Spleen (tissue), 7 donors: ENCODE measurements at regions not wholly inside any gene's neighbourhood (a gene's known extent, or its start where the extent isn't known, plus 50 kb on each side); places are given as distances from the start of the nearest gene placed in this dataset.

Experiments used
- POLR2A ChIP-seq, 3 donors: fragments of 450-650 bp; IDR thresholded peaks; one replicate each; pipeline ENCODE4 v1.5.1; 2017; ENCODE audit warnings: antibody characterized with exemption in 3 of 3, mild to moderate bottlenecking in 1 of 3
- TF ChIP-seq, protein P1 (sequence below), 11 experiments: fragments of 200-600 bp in 7 of 11; fragments of 450-650 bp in 4 of 11; sonication (generic) in 4 of 11; IDR thresholded peaks in 8 of 11; conservative IDR thresholded peaks in 3 of 11; 1 replicate in 7 of 11; 2 replicates in 4 of 11; pipeline versions ENCODE4 v1.4.0 to v1.8.0; 2016 to 2021; ENCODE audit warnings: antibody characterized with exemption in 11 of 11, inconsistent platforms in 4 of 11, mild to moderate bottlenecking in 1 of 11
- donor health status: DM: no; HTN: no; CAD: no; lungs with moderate emphysema.
- donor health status: DM: no; HTN: no; CAD: no.
- donor health status: DM: no; HTN: no; CAD: no.

- TF ChIP-seq, protein P1, sequence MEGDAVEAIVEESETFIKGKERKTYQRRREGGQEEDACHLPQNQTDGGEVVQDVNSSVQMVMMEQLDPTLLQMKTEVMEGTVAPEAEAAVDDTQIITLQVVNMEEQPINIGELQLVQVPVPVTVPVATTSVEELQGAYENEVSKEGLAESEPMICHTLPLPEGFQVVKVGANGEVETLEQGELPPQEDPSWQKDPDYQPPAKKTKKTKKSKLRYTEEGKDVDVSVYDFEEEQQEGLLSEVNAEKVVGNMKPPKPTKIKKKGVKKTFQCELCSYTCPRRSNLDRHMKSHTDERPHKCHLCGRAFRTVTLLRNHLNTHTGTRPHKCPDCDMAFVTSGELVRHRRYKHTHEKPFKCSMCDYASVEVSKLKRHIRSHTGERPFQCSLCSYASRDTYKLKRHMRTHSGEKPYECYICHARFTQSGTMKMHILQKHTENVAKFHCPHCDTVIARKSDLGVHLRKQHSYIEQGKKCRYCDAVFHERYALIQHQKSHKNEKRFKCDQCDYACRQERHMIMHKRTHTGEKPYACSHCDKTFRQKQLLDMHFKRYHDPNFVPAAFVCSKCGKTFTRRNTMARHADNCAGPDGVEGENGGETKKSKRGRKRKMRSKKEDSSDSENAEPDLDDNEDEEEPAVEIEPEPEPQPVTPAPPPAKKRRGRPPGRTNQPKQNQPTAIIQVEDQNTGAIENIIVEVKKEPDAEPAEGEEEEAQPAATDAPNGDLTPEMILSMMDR (IDR thresholded peaks at IDR 0.05 in 8 of 11, conservative IDR thresholded peaks at IDR 0.05 in 3 of 11): no peak
- TF ChIP-seq POLR2A (IDR thresholded peaks at IDR 0.05): no peak
Observed at GRCh38 chr21:31493350-31493880, 149.4 kb upstream of the TIAM1 start.
